Caco-2 (cell line): ENCODE measurements at regions not wholly inside any gene's neighbourhood (a gene's known extent, or its start where the extent isn't known, plus 50 kb on each side); places are given as distances from the start of the nearest gene placed in this dataset.
"Not testable (repeated sequence)": the region's sequence is repeated elsewhere in the genome, so short reads cannot be mapped to it uniquely, and the experiment has no call there.

Experiments
- BruUV-seq: library from RNA; stranded (reverse); fragments of 400-500 nt; replicated peaks from 2 replicates; lab custom pipeline; 2021; lab: Mats Ljungman, UMichigan
- CTCF ChIA-PET: fragments of 300-600 bp; sonication (Branson Sonifier 250); formaldehyde crosslinking; loops from one replicate; lab custom pipeline; 2022; ENCODE audit warnings: antibody characterized with exemption; lab: Charles Lee
- POLR2A ChIA-PET: fragments of 300-600 bp; sonication (Branson Sonifier 250); formaldehyde crosslinking; loops from one replicate; lab custom pipeline; 2022; ENCODE audit warnings: antibody characterized with exemption; lab: Charles Lee
- DNase-seq, 2 experiments: peaks; one replicate each; pipeline versions ENCODE4 v3.0.0 to v3.0.0-alpha.2; 2020 to 2022
- H3K27me3 ChIP-seq: replicated peaks from 2 replicates; pipeline ENCODE4 v1.6.0; 2011; ENCODE audit warnings: low read length; ENCODE audit not compliant: control insufficient read depth, insufficient read depth
- H3K36me3 ChIP-seq: 2 replicates; pipeline ENCODE4 v1.5.1; 2011; ENCODE audit warnings: low read length; ENCODE audit not compliant: control insufficient read depth, insufficient read depth
- H3K4me1 ChIP-seq: fragments of 250-450 bp; sonication (Bioruptor Pico); 2 replicates; pipeline ENCODE4 v1.5.1; 2020; ENCODE audit warnings: mild to moderate bottlenecking
- H3K4me3 ChIP-seq: 2 replicates; pipeline ENCODE4 v1.5.1; 2011; ENCODE audit warnings: low read depth, mild to moderate bottlenecking, control low read depth, low read length
- H3K9me3 ChIP-seq: fragments of 250-450 bp; sonication (Bioruptor Pico); 2 replicates; pipeline ENCODE4 v1.5.1; 2020; ENCODE audit warnings: mild to moderate bottlenecking, moderate library complexity
- H3K27ac Mint-ChIP-seq: one replicate; pipeline ENCODE4 v1.8.0; 2022; ENCODE audit warnings: mixed read lengths; ENCODE audit not compliant: unreplicated experiment
- H3K27me3 Mint-ChIP-seq: one replicate; pipeline ENCODE4 v1.8.0; 2022; ENCODE audit warnings: mixed read lengths; ENCODE audit not compliant: insufficient read depth, unreplicated experiment
- H3K36me3 Mint-ChIP-seq: one replicate; pipeline ENCODE4 v1.8.0; 2022; ENCODE audit warnings: mild to moderate bottlenecking, mixed read lengths; ENCODE audit not compliant: insufficient read depth, unreplicated experiment
- H3K4me1 Mint-ChIP-seq: one replicate; pipeline ENCODE4 v1.8.0; 2022; ENCODE audit warnings: low read depth, mixed read lengths; ENCODE audit not compliant: unreplicated experiment
- H3K4me3 Mint-ChIP-seq: one replicate; pipeline ENCODE4 v1.8.0; 2022; ENCODE audit warnings: mild to moderate bottlenecking, moderate library complexity, mixed read lengths; ENCODE audit not compliant: unreplicated experiment
- H3K9me3 Mint-ChIP-seq: one replicate; pipeline ENCODE4 v1.8.0; 2022; ENCODE audit warnings: mixed read lengths; ENCODE audit not compliant: unreplicated experiment
- CTCF ChIP-seq, 2 experiments: fragments of 200-600 bp in 1 of 2; IDR thresholded peaks; 1 replicate in 1 of 2; 2 replicates in 1 of 2; pipeline versions ENCODE4 v1.5.1 to v1.8.0; 2011 to 2022; ENCODE audit warnings: antibody characterized with exemption in 1 of 2, control low read depth in 1 of 2, inconsistent platforms in 1 of 2, low read depth in 1 of 2, low read length in 1 of 2, mild to moderate bottlenecking in 1 of 2, moderate library complexity in 1 of 2; ENCODE audit not compliant: insufficient read depth in 1 of 2, severe bottlenecking in 1 of 2, unreplicated experiment in 1 of 2
- intact Hi-C: fragments of 100-400 bp; cut with micrococcal nuclease; formaldehyde crosslinking; loops from one replicate; pipeline ENCODE4 v1.10.0; 2022; ENCODE audit not compliant: unreplicated experiment

- BruUV-seq: no TSS peak
- intact Hi-C loops: no loop called here
These were observed 796.6 kb upstream of the GBE1 start for GRCh38 chr3:82558081-82558480.

GRCh38 chr3:82556113-82556512, 794.7 kb upstream of the GBE1 start:
- ChIA-PET CTCF (no interaction called here), POLR2A (no interaction called here)
- H3K9me3 Mint-ChIP-seq: no peaks in the 10 kb centered on the region
- no peaks in the 10 kb centered on the region for H3K27me3 ChIP-seq
- H3K4me1 ChIP-seq: no peaks in the 10 kb centered on the region
- H3K4me3 ChIP-seq: no peak overlapping the region
- no peak for DNase-seq
- no TSS peak for BruUV-seq
- H3K36me3 ChIP-seq: no peaks in the 10 kb centered on the region
- no peaks in the 10 kb centered on the region for H3K9me3 ChIP-seq
- H3K27me3 Mint-ChIP-seq: no peaks in the 10 kb centered on the region
- no peaks in the 10 kb centered on the region for H3K4me1 Mint-ChIP-seq
- H3K4me3 Mint-ChIP-seq: no peak overlapping the region
- no peak overlapping the region for H3K27ac Mint-ChIP-seq
- intact Hi-C loops: no loop called here
- no peaks in the 10 kb centered on the region for H3K36me3 Mint-ChIP-seq
- no peak for TF ChIP-seq CTCF (IDR thresholded peaks at IDR 0.05; ENCODE audit: insufficient read depth in 1 of 2, low read depth in 1 of 2, low read length in 1 of 2, severe bottlenecking in 1 of 2, unreplicated experiment in 1 of 2)

More at GRCh38 chr3:82558081-82558480, 796.6 kb upstream of the GBE1 start:
- H3K4me1 Mint-ChIP-seq: no peaks in the 10 kb centered on the region
- no peak for TF ChIP-seq CTCF (IDR thresholded peaks at IDR 0.05; ENCODE audit: insufficient read depth in 1 of 2, low read depth in 1 of 2, low read length in 1 of 2, severe bottlenecking in 1 of 2, unreplicated experiment in 1 of 2)
- Histone ChIP-seq H3K36me3 (no peaks in the 10 kb centered on the region), H3K4me1 (no peaks in the 10 kb centered on the region), H3K9me3 (no peaks in the 10 kb centered on the region), H3K4me3 (no peak overlapping the region), H3K27me3 (no peaks in the 10 kb centered on the region)
- H3K36me3 Mint-ChIP-seq: no peaks in the 10 kb centered on the region
- ChIA-PET CTCF (no interaction called here), POLR2A (no interaction called here)
- H3K4me3 Mint-ChIP-seq: no peak overlapping the region
- H3K27ac Mint-ChIP-seq: no peak overlapping the region
- DNase-seq: no peak
- no peaks in the 10 kb centered on the region for H3K27me3 Mint-ChIP-seq
- H3K9me3 Mint-ChIP-seq: no peaks in the 10 kb centered on the region

GRCh38 chr3:82542556-82542955, 781.1 kb upstream of the GBE1 start:
- H3K4me1 ChIP-seq, H3K27me3 Mint-ChIP-seq, POLR2A ChIA-PET, H3K36me3 ChIP-seq, H3K4me3 Mint-ChIP-seq, H3K4me1 Mint-ChIP-seq, H3K27me3 ChIP-seq, H3K4me3 ChIP-seq, H3K36me3 Mint-ChIP-seq, H3K9me3 ChIP-seq, H3K9me3 Mint-ChIP-seq, BruUV-seq, CTCF ChIA-PET, intact Hi-C loops, H3K27ac Mint-ChIP-seq, DNase-seq: not testable (repeated sequence)

GRCh38 chr3:82521657-82522056, 760.2 kb upstream of the GBE1 start:
- H3K4me1 Mint-ChIP-seq: no peaks in the 10 kb centered on the region
- no peak overlapping the region for H3K27ac Mint-ChIP-seq
- no peaks in the 10 kb centered on the region for H3K4me1 ChIP-seq
- BruUV-seq: no TSS peak
- no peak for TF ChIP-seq CTCF (IDR thresholded peaks at IDR 0.05; ENCODE audit: insufficient read depth in 1 of 2, low read depth in 1 of 2, low read length in 1 of 2, severe bottlenecking in 1 of 2, unreplicated experiment in 1 of 2)
- no peaks in the 10 kb centered on the region for H3K9me3 Mint-ChIP-seq
- H3K9me3 ChIP-seq: no peaks in the 10 kb centered on the region
- no peaks in the 10 kb centered on the region for H3K27me3 Mint-ChIP-seq
- H3K4me3 Mint-ChIP-seq: no peak overlapping the region
- no peaks in the 10 kb centered on the region for H3K27me3 ChIP-seq
- intact Hi-C loops: no loop called here
- no peak overlapping the region for H3K4me3 ChIP-seq
- POLR2A ChIA-PET: no interaction called here
- H3K36me3 ChIP-seq: no peaks in the 10 kb centered on the region
- H3K36me3 Mint-ChIP-seq: no peaks in the 10 kb centered on the region
- DNase-seq: no peak
- CTCF ChIA-PET: no interaction called here
